DOHH2 (cell line): ENCODE measurements at regions not wholly inside any gene's neighbourhood (a gene's known extent, or its start where the extent isn't known, plus 50 kb on each side); places are given as distances from the start of the nearest gene placed in this dataset.

Experiments
- CTCF ChIP-seq: fragments of 200-600 bp; sonication (generic); IDR thresholded peaks from one replicate; pipeline ENCODE4 v1.5.1; 2014; ENCODE audit warnings: antibody characterized with exemption, mild to moderate bottlenecking, low read depth, low read length; ENCODE audit not compliant: poor library complexity, severe bottlenecking
- EZH2phosphoT487 ChIP-seq: fragments of 200-600 bp; sonication (generic); IDR thresholded peaks from 2 replicates; pipeline ENCODE4 v1.6.1; 2017; ENCODE audit warnings: borderline replicate concordance, mild to moderate bottlenecking, antibody characterized with exemption, low read length, moderate library complexity, mixed read lengths

GRCh38 chr5:42148813-42149212 is 223.7 kb downstream of the FBXO4 start:
- TF ChIP-seq CTCF: no peak
- no peak for TF ChIP-seq EZH2phosphoT487
